ENCODE measurements at regions not wholly inside any gene's neighbourhood (a gene's known extent, or its start where the extent isn't known, plus 50 kb on each side); places are given as distances from the start of the nearest gene placed in this dataset.
"Not testable (repeated sequence)": the region's sequence is repeated elsewhere in the genome, so short reads cannot be mapped to it uniquely, and the experiment has no call there.

- in situ Hi-C loops (cut with MboI; ENCODE audit: low pct_unique_long_range_greater_than_20kb in 2 of 9, low sequenced_read_pairs in 9 of 9, unreplicated experiment in 9 of 9): no loop called here
These were observed 128.7 kb downstream of the CEP120 start for GRCh38 chr5:123294544-123294943.

GRCh38 chr5:123289210-123289609, 134.0 kb downstream of the CEP120 start:
- in situ Hi-C loops (cut with MboI; ENCODE audit: low pct_unique_long_range_greater_than_20kb in 2 of 9, low sequenced_read_pairs in 9 of 9, unreplicated experiment in 9 of 9): no loop called here
- Histone ChIP-seq H3K4me3 (no peak overlapping the region), H3K27ac (no peak overlapping the region), H3K4me1 (replicated peaks in 1 of 2) (peaks cover 3 to 7% of the 10 kb centered on the region in 2 donors)
- ATAC-seq (replicated peaks in 6 of 8): no peak

More at GRCh38 chr5:123294544-123294943, 128.7 kb downstream of the CEP120 start:
- ATAC-seq (replicated peaks in 6 of 8): no peak
- Histone ChIP-seq H3K4me1 (replicated peaks in 1 of 2) (no peaks in the 10 kb centered on the region), H3K4me3 (no peak overlapping the region), H3K27ac (no peak overlapping the region)
- 17 to 100% (median 89%) methylated on average over 1 of the region's 1 CpG; no CpG with 5 or more reads in 3 of the 10 experiments for WGBS, 10 experiments

GRCh38 chr5:123287881-123288280, 135.3 kb downstream of the CEP120 start:
- Histone ChIP-seq H3K27ac (no peak overlapping the region), H3K4me3 (no peak overlapping the region), H3K4me1 (replicated peaks in 1 of 2) (peaks cover 3 to 7% of the 10 kb centered on the region in 2 donors)
- ATAC-seq (replicated peaks in 6 of 8): no peak
- in situ Hi-C loops (cut with MboI; ENCODE audit: low pct_unique_long_range_greater_than_20kb in 2 of 9, low sequenced_read_pairs in 9 of 9, unreplicated experiment in 9 of 9): no loop called here

GRCh38 chr5:123286891-123287290, 136.3 kb downstream of the CEP120 start:
- 64 to 100% (median 84%) methylated on average over 1 to 2 of the region's 2 CpGs; no CpG with 5 or more reads in 2 of the 10 experiments for WGBS, 10 experiments
- ATAC-seq (replicated peaks in 6 of 8): no peak
- in situ Hi-C loops (cut with MboI; ENCODE audit: low pct_unique_long_range_greater_than_20kb in 2 of 9, low sequenced_read_pairs in 9 of 9, unreplicated experiment in 9 of 9): no loop called here

GRCh38 chr5:123285122-123286023, 137.8 kb downstream of the CEP120 start:
- Histone ChIP-seq H3K27ac (no peak overlapping the region), H3K4me3 (peak overlapping the region; percentile 15 to 34 (median 27)), H3K4me1 (replicated peaks in 1 of 2) (peaks cover 3 to 7% of the 10 kb centered on the region in 2 donors)
- WGBS, 10 experiments: 0 to 20% (median 9%) methylated on average over 1 to 12 of the region's 34 CpGs; no CpG with 5 or more reads in 1 of the 10 experiments
- in situ Hi-C loops (cut with MboI; ENCODE audit: low pct_unique_long_range_greater_than_20kb in 2 of 9, low sequenced_read_pairs in 9 of 9, unreplicated experiment in 9 of 9): no loop called here
- ATAC-seq (replicated peaks in 6 of 8): peak; percentile 57 to 95 (median 88)

More at GRCh38 chr5:123286891-123287290, 136.3 kb downstream of the CEP120 start:
- H3K4me3 ChIP-seq: no peak overlapping the region
- no peak overlapping the region for H3K27ac ChIP-seq
- peaks cover 3 to 7% of the 10 kb centered on the region in 2 donors for H3K4me1 ChIP-seq (replicated peaks in 1 of 2)

GRCh38 chr5:123283499-123283898, 139.7 kb downstream of the CEP120 start:
- WGBS, 10 experiments: 38 to 100% (median 67%) methylated on average over 1 of the region's 1 CpG; no CpG with 5 or more reads in 1 of the 10 experiments
- Histone ChIP-seq H3K4me1 (replicated peaks in 1 of 2) (peaks cover 3 to 7% of the 10 kb centered on the region in 2 donors), H3K4me3 (no peak overlapping the region), H3K27ac (no peak overlapping the region)
- no peak for ATAC-seq (replicated peaks in 6 of 8)
- in situ Hi-C loops (cut with MboI; ENCODE audit: low pct_unique_long_range_greater_than_20kb in 2 of 9, low sequenced_read_pairs in 9 of 9, unreplicated experiment in 9 of 9): no loop called here

- H3K27ac ChIP-seq: no peak overlapping the region
- no peak overlapping the region for H3K4me3 ChIP-seq
- in situ Hi-C loops (cut with MboI; ENCODE audit: low pct_unique_long_range_greater_than_20kb in 2 of 9, low sequenced_read_pairs in 9 of 9, unreplicated experiment in 9 of 9): no loop called here
- WGBS, 10 experiments: 11 to 71% (median 62%) methylated on average over 3 to 7 of the region's 7 CpGs
- H3K4me1 ChIP-seq (replicated peaks in 1 of 2): peaks cover 3 to 7% of the 10 kb centered on the region in 2 donors
- no peak for ATAC-seq (replicated peaks in 6 of 8)
These were observed 140.2 kb downstream of the CEP120 start for GRCh38 chr5:123283031-123283430.

- no peak for ATAC-seq (replicated peaks in 6 of 8)
- in situ Hi-C loops (cut with MboI; ENCODE audit: low pct_unique_long_range_greater_than_20kb in 2 of 9, low sequenced_read_pairs in 9 of 9, unreplicated experiment in 9 of 9): no loop called here
- Histone ChIP-seq H3K27ac (no peak overlapping the region), H3K4me3 (no peak overlapping the region), H3K4me1 (replicated peaks in 1 of 2) (peaks cover 3 to 7% of the 10 kb centered on the region in 2 donors)
- WGBS, 10 experiments: 18 to 100% (median 87%) methylated on average over 1 to 4 of the region's 4 CpGs
These were observed 140.8 kb downstream of the CEP120 start for GRCh38 chr5:123282444-123282843.

GRCh38 chr5:123280854-123281253, 142.3 kb downstream of the CEP120 start:
- in situ Hi-C loops (cut with MboI; ENCODE audit: low pct_unique_long_range_greater_than_20kb in 2 of 9, low sequenced_read_pairs in 9 of 9, unreplicated experiment in 9 of 9); H3K4me3 ChIP-seq; ATAC-seq (replicated peaks in 6 of 8); H3K4me1 ChIP-seq (replicated peaks in 1 of 2); H3K27ac ChIP-seq: not testable (repeated sequence)
- WGBS, 10 experiments: 100% methylated on average over 1 of the region's 2 CpGs; no CpG with 5 or more reads in 6 of the 10 experiments

- H3K4me3 ChIP-seq: no peak overlapping the region
- in situ Hi-C loops (cut with MboI; ENCODE audit: low pct_unique_long_range_greater_than_20kb in 2 of 9, low sequenced_read_pairs in 9 of 9, unreplicated experiment in 9 of 9): no loop called here
- H3K4me1 ChIP-seq (replicated peaks in 1 of 2): no peaks in the 10 kb centered on the region
- H3K27ac ChIP-seq: no peak overlapping the region
- no peak for ATAC-seq (replicated peaks in 6 of 8)
- 11 to 100% (median 100%) methylated on average over 1 to 3 of the region's 3 CpGs; no CpG with 5 or more reads in 3 of the 10 experiments for WGBS, 10 experiments
These were observed 144.1 kb downstream of the CEP120 start for GRCh38 chr5:123279136-123279535.

- ATAC-seq (replicated peaks in 6 of 8): no peak
- in situ Hi-C loops (cut with MboI; ENCODE audit: low pct_unique_long_range_greater_than_20kb in 2 of 9, low sequenced_read_pairs in 9 of 9, unreplicated experiment in 9 of 9): no loop called here
- 69 to 100% (median 88%) methylated on average over 1 to 5 of the region's 5 CpGs; no CpG with 5 or more reads in 3 of the 10 experiments for WGBS, 10 experiments
- Histone ChIP-seq H3K27ac (no peak overlapping the region), H3K4me3 (no peak overlapping the region), H3K4me1 (replicated peaks in 1 of 2) (no peaks in the 10 kb centered on the region)
These were observed 144.9 kb downstream of the CEP120 start for GRCh38 chr5:123278284-123278683.

- WGBS, 10 experiments: 35 to 89% (median 71%) methylated on average over 1 to 3 of the region's 3 CpGs
- in situ Hi-C loops (cut with MboI; ENCODE audit: low pct_unique_long_range_greater_than_20kb in 2 of 9, low sequenced_read_pairs in 9 of 9, unreplicated experiment in 9 of 9): no loop called here
- Histone ChIP-seq H3K27ac (no peak overlapping the region), H3K4me1 (replicated peaks in 1 of 2) (no peaks in the 10 kb centered on the region), H3K4me3 (no peak overlapping the region)
- no peak for ATAC-seq (replicated peaks in 6 of 8)
These were observed 149.2 kb downstream of the CEP120 start for GRCh38 chr5:123273984-123274383.

- 0 to 100% (median 92%) methylated on average over 1 to 2 of the region's 2 CpGs; no CpG with 5 or more reads in 5 of the 10 experiments for WGBS, 10 experiments
- Histone ChIP-seq H3K4me3 (no peak overlapping the region), H3K27ac (no peak overlapping the region), H3K4me1 (replicated peaks in 1 of 2) (no peaks in the 10 kb centered on the region)
- in situ Hi-C loops (cut with MboI; ENCODE audit: low pct_unique_long_range_greater_than_20kb in 2 of 9, low sequenced_read_pairs in 9 of 9, unreplicated experiment in 9 of 9): no loop called here
- ATAC-seq (replicated peaks in 6 of 8): peak in 1 of 8 experiments; percentile 62
These were observed 150.1 kb downstream of the CEP120 start for GRCh38 chr5:123273095-123273494.

All from motor neuron (in vitro differentiated cells).